Endodermal cell (in vitro differentiated cells): ENCODE measurements at regions not wholly inside any gene's neighbourhood (a gene's known extent, or its start where the extent isn't known, plus 50 kb on each side); places are given as distances from the start of the nearest gene placed in this dataset.

Source experiments
- DNase-seq: peaks from one replicate; pipeline ENCODE4 v3.0.0-alpha.2; 2017
- H3K27ac ChIP-seq: 2 replicates; pipeline ENCODE4 v1.5.1; 2013; ENCODE audit warnings: mild to moderate bottlenecking, low read depth, low read length, moderate library complexity
- H3K27me3 ChIP-seq: 2 replicates; pipeline ENCODE4 v1.6.1; 2013; ENCODE audit warnings: mild to moderate bottlenecking, low read length, moderate library complexity; ENCODE audit not compliant: insufficient read depth, control insufficient read depth, poor library complexity, severe bottlenecking
- H3K36me3 ChIP-seq: 2 replicates; pipeline ENCODE4 v1.7.0; 2013; ENCODE audit warnings: mild to moderate bottlenecking, low read length, moderate library complexity; ENCODE audit not compliant: control insufficient read depth, insufficient read depth
- H3K4me1 ChIP-seq: one replicate; pipeline ENCODE4 v1.7.0; 2013; ENCODE audit warnings: low read length; ENCODE audit not compliant: control insufficient read depth, insufficient read depth
- H3K4me3 ChIP-seq: 2 replicates; pipeline ENCODE4 v1.5.1; 2013; ENCODE audit warnings: mild to moderate bottlenecking, low read length, moderate library complexity
- H3K9ac ChIP-seq: 2 replicates; pipeline ENCODE4 v1.6.1; 2013; ENCODE audit warnings: mild to moderate bottlenecking, low read length, moderate library complexity; ENCODE audit not compliant: poor library complexity, severe bottlenecking; ENCODE audit errors: extremely low read depth
- H3K9me3 ChIP-seq: 2 replicates; pipeline ENCODE4 v1.6.1; 2013; ENCODE audit warnings: mild to moderate bottlenecking, low read length, moderate library complexity; ENCODE audit not compliant: control insufficient read depth
- H3K27ac Mint-ChIP-seq: 2 replicates; pipeline ENCODE4 v1.8.0; 2020; ENCODE audit warnings: mixed read lengths
- H3K27me3 Mint-ChIP-seq: 2 replicates; pipeline ENCODE4 v1.8.0; 2021; ENCODE audit warnings: mild to moderate bottlenecking, mixed read lengths; ENCODE audit not compliant: insufficient read depth
- H3K36me3 Mint-ChIP-seq: 2 replicates; pipeline ENCODE4 v1.8.0; 2020; ENCODE audit warnings: low read depth, mixed read lengths
- H3K4me1 Mint-ChIP-seq: 2 replicates; pipeline ENCODE4 v1.8.0; 2020; ENCODE audit warnings: mixed read lengths
- H3K4me3 Mint-ChIP-seq: 2 replicates; pipeline ENCODE4 v1.8.0; 2020; ENCODE audit warnings: mild to moderate bottlenecking, moderate library complexity, mixed read lengths
- H3K9me3 Mint-ChIP-seq: 2 replicates; pipeline ENCODE4 v1.8.0; 2020; ENCODE audit warnings: mild to moderate bottlenecking, mixed read lengths
- CTCF ChIP-seq: fragments of 200-600 bp; sonication (generic); conservative IDR thresholded peaks from 2 replicates; pipeline ENCODE4 v1.5.0; 2021; ENCODE audit warnings: antibody characterized with exemption, mild to moderate bottlenecking

- no peak overlapping the region for H3K27ac ChIP-seq
- no peak overlapping the region for H3K9ac ChIP-seq
- H3K27me3 Mint-ChIP-seq = peaks cover 2% of the 10 kb centered on the region
- H3K9me3 ChIP-seq = no peaks in the 10 kb centered on the region
- peaks cover 9% of the 10 kb centered on the region for H3K9me3 Mint-ChIP-seq
- peaks cover 2% of the 10 kb centered on the region for H3K4me1 Mint-ChIP-seq
- DNase-seq = no peak
- no peaks in the 10 kb centered on the region for H3K4me1 ChIP-seq
- no peak overlapping the region for H3K4me3 Mint-ChIP-seq
- no peak overlapping the region for H3K27ac Mint-ChIP-seq
- H3K36me3 Mint-ChIP-seq = peaks cover 2% of the 10 kb centered on the region
- H3K4me3 ChIP-seq = no peak overlapping the region
- no peaks in the 10 kb centered on the region for H3K27me3 ChIP-seq
- TF ChIP-seq CTCF = no peak
- no peaks in the 10 kb centered on the region for H3K36me3 ChIP-seq
These were observed 50.6 kb upstream of the GATB start for GRCh38 chr4:151811403-151811802.
